Stimulated activated CD4-positive, alpha-beta T cell treated with anti-CD3 and anti-CD28 coated beads, Interleukin-4, amount 100 ng/mL, for 24 hours (primary cell): ENCODE measurements at regions not wholly inside any gene's neighbourhood (a gene's known extent, or its start where the extent isn't known, plus 50 kb on each side); places are given as distances from the start of the nearest gene placed in this dataset.
"Not testable (repeated sequence)": the region's sequence is repeated elsewhere in the genome, so short reads cannot be mapped to it uniquely, and the experiment has no call there.

Source experiments
- DNase-seq: peaks from one replicate; pipeline ENCODE4 v3.0.0-alpha.2; 2020

DNA sequence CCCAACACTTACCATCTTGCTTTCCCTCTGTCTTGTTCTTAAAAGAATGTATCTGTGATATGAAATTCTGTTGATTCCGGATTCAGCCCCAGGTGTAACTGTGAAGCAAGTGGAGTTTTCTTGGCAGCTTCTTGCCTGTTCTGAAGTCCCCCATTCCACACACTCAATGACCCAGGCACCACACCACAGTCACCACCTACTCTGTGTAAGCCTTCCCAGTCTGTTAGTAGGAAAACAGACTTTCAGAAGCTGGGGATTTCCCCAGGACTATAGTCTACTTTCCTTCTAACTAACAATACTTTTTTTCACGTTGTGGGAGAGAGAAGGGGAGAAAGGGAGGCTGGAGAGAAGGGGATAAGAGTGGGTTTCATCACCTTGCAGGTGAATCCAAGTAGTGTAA, 299.1 kb upstream of the PROX1 start:
- DNase-seq = no peak

DNA sequence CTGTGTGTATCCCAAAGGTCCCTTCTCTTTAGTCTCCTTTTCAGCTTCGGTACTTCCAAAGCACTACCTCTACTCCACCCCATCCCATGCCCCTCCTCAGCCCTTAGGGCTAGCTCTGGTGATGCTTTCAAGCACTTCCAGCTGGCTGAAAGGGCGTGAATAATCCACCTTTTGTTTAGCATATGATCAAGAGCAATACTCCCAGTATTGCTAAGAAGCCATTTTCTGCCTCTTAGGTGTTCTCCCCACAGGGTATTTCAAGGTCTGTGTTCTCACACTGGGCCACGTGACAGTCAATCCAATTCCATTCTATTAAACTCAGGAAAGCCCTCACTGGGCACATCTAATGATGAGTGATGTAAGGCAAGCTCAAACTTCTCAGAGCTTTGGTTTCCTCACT, 298.5 kb upstream of the PROX1 start:
- DNase-seq = no peak

DNA sequence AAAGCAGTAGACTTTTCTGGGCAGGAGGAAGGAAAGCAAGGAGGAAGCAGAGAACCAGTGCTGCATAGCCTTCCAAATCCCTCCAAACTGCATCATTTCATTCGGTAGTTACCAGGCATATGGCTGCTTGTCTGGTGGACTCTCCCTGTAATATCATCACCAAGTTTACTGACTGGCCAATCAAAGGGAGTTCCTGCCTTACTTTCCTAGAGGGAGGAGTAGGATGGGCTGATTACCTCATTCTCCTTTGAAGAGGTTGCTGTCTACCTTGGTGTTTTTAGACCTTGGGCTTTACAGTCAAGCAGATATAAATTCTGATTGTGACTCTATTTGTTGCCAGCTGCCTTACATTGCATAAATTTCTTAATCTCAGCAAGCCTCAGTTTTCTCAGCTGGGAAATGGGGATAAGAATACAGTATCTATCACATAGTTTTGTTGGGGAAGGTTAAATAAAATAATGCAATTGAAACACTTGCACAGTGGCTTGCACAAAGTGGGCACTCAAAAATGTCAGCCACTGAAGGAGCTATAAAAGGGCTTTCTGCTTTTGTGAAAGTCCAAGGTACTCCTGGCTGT, 297.3 kb upstream of the PROX1 start:
- no peak for DNase-seq

DNA sequence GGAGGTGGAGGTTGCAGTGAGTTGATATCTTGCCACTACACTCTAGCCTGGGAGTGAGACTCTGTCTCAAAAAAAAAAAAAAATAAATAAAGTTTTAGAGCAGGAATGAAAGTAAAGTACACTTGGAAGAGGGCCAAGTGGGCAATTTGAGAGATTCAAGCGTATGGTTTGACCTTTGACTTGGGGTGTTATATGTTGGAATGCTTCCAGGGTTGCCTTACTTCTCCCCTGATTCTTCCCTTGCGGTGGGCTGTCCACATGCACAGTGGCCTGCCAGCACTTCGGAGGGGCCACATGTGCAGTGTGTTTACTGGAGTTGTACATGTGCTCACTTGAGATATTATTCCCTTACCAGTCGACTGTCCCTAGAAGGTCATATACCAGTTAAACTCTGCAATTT, 295.5 kb upstream of the PROX1 start:
- DNase-seq = no peak

DNA sequence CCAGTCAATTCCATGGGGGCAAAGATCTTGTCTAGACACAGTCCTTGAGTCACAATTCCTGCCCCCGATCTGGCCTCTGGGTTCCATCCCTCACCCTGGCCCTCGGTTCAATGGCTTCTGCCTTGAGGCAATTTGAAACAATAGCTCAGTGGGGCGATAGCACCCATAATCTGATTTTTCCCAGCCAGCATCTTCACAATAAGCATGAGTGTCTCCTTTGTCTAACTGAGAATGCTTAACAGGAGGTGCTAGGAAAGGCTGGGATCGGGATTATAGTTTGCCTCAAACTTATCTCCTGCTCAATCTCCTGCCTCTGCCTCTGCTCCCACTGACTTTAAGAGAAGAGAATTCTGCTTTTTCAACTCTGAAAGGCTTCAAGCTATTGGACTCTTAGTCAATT, 293.9 kb upstream of the PROX1 start:
- no peak for DNase-seq

DNA sequence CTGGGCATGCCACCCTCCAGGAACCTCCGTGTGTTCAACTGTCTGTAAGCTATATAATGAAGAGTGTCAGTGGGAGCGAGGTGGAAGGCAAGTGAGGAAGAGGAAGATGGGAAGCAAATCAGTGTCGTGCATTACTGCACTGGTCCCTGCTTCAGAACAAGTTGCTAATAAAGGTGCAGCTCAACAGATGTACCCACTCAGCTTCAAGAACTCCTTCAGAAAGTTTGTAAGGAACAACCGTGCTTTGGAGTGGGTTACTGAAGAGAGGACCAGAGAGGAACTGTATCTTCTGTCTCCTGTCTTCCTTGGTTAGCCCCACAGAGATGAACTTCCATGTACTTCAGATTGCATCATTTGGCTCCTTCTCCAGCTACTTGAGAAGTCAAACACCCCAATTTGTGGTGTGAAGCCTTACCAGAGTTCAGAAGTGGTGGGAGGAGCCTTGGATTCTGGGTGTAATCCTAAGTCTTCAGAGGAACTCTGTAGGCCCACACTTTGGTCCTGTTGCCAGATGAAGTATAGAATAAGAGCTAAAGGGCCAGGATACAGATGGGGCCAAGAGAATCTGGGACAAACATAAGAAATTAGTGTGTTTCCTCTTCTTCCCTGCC, 290.5 kb upstream of the PROX1 start:
- DNase-seq = no peak

DNA sequence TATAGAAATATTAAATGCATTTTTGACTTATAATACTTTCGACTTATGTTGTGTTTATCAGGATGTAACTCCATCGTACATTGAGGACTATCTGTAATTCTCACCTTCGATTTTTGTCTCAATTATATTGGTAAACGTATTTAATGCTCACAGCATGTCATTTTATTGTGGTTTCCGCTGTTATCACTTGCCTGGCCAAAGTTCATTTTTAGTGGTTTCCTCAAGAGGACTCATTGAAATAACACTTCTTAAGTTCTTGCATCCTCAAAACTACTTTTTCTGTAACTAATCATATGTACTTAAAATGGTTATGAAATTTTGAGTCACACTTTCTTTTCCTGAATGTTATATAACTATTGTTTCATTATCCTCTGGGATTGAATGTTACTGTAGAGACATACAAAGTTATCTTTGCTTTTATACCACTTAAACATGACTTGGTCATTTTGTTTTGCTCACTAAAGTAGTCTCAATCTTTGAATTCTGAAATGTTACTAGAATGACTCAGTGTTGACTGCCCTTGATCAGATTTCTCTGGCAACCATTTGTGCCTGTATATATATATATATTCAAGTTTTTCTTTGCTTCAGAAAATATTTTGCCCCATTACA, 289.6 kb upstream of the PROX1 start:
- no peak for DNase-seq

DNA sequence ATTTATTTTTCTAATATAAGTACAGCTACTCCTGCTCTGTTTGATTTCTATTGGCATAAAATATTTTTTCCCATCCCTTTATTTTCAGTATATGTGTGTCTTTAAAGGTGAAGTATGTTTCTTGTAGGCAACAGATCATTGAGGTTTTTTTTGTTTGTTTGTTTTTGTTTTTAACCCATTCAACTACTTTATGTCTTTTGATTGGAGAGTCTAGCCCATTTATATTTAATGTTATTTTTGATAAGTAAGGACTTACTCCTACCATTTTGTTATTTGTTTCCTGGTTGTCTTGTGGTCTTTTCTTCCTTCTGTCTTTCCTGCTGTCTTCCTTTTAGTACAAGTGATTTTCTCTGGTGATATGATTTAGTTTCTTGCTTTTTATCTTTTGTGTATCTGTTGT, 285.1 kb upstream of the PROX1 start:
- no peak for DNase-seq

DNA sequence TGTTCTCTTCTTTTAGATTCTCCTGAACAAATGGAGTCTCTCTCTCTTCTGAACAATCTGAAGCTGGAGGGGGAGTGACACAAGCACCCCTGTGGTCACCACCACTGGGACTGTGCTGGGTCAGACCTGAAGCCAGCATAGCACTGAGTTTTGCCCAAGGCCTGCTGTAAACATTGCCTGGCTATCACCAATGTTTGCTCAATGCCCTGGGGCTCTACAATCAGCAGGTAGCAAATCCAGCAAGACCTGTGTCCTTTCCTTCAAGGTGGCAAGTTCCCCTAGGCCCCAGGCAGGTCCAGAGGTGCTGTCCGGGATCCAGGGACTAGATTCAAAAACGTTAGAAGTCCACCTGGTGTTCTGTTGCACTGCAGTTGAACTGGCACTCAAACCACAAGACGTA, 282.8 kb upstream of the PROX1 start:
- DNase-seq = no peak

DNA sequence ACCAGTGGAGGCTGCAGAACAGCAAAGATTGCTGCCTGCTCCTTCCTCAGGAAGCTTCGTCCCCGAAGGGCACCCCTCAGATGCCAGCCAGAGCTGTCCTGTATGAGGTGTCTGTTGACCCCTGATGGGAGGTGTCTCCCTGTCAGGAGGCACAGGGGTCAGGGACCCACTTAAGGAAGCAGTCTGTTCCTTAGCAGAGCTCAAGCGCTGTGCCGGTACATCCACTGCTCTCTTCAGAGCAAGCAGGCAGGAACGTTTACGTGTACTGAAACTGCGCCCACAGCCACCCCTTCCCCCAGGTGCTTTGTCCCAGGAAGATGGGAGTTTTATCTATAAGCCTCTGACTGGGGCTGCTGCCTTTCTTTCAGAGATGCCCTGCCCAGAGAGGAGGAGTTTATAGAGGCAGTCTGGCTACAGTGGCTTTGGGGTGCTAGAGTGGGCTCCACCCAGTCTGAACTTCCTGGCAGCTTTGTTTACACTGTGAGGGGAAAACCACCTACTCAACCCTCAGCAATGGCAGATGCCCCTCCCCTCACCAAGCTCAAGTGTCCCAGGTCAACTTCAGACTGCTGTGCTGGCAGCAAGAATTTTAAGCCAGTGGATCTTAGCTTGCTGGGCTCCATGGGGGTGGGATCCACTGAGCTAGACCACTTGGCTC, 275.8 kb upstream of the PROX1 start:
- DNase-seq = not testable (repeated sequence)

DNA sequence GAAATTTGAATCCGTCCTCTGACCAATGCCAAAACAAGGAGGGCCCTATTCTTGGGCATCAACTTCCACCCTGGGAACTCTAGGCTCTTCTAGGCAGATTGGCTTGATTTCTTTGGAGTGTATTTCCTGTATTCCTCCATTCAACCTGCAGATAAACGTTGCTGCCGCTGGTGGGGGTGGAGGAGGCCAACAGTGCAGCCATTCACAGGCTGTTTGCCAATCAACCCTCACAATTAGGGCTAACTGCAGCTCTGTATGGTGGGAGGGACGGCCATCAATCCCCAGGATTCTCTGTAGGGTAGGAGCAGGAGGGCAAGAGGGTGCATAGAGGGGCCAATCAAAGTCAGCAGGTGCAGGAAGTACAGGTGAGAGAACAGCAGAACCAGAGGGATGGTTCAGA, 273.1 kb upstream of the PROX1 start:
- no peak for DNase-seq

DNA sequence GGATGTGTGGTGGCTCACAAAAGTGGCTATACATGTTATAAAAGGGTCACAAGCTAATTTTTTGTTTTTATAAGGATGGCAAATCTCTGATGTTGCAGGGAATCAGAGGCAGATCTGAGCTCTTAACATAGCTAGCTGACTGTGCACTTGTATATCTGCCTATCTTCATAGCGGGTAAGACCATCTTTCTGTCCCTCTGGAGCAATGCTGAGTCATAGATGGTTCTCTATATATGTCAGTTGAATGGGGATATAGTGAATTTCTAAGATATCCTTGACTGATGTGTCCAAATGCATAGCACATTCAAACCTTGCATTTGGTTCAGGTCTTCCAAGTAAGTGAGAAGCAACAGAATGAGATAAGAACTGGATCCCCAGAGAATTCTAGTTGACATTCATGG, 272.6 kb upstream of the PROX1 start:
- DNase-seq = no peak

DNA sequence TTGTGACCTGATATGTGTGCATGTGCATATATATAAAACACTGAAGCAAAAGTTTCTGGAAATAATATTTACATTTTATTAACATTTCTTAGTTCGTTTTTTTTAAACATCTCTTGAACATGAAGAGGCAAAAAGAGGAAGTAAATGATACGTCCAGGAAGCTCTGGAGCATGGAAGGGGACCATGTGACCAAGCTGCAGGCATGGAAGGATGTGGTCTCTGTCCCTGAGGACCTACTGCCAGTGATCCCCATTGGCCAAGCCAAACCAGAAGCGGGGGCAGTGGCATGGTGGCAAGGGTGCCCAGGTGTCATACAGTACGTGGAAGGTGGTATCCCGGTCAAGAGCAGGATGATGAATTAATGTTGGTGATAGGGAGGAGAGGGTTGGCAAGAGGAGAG, 268.3 kb upstream of the PROX1 start:
- no peak for DNase-seq

DNA sequence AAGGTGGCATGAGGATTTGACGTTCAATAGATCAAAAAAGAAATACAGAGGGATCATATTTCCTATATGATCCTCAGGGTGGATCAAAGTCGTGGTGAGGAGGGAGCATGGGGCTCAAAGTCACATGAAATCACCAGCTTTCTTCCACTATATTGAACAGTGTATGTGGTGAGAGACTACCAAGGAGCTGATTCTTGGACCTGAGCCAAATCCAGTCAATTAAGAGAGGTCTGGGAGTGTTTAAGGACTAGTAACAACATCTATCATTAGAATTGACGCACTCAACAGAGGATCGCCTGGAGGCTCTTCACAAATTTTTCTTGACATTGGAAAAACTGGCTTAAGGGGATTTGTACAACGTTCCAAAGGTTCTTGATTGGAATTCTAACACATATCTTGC, 267.7 kb upstream of the PROX1 start:
- DNase-seq = no peak

DNA sequence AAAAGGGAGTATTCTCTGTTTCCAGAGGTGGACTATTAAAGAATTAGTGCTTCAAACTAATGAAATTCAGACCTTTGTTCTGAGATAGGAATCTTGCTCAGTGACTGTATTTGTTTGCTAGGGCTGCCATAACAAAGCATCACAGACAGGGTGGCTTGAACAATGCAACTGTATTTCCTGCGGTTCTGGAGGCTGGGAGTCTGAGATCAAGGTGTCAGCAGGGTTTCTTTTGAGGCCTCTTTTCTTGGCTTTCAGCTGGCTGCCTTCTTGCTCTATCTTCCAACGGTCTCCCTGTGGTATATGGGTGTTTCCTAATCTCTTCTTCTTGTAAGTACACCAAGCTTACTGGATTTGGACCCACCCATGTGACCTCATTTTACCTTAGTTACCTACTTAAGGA, 264.6 kb upstream of the PROX1 start:
- no peak for DNase-seq

DNA sequence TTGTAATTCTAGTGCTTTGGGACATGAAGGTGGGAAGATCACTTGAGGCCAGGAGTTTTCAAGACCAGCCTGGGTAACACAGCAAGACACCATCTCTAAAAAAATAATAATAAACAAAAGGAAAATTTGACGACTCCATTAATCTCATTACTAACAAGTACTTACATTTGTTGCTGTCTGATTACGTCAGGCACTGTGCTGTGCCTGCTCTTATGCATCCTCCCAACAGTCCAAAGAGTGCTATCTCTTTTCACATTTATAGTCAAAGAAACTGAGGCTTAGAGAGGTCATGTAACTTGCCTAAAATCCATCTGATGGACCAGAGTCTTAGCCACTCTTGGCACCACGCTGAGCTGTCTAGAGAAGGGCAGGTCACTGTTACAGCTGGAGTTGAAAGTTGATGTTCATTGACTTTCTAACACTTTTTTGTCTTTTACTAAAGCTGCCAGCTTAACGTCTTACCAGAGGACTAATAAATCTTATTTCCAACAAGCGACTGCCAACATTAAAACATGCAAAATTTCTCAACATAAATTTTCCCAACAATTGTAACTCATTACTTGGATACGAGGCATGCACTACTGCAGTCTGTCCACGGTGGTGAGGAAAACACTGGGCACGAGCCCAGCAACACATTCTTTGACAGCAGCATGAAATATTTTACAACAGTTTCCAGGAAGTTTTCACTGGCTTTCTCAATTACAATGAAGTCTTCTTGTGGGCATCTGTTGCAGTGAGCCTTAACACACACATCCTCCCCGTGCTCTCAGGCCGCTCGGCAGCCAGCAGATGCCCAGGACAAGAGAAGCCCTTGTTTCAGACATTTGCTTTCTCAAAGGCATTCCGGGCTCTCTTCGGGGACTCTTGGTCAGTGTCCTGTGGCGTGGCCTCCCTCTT, 262.9 kb upstream of the PROX1 start:
- DNase-seq = no peak

DNA sequence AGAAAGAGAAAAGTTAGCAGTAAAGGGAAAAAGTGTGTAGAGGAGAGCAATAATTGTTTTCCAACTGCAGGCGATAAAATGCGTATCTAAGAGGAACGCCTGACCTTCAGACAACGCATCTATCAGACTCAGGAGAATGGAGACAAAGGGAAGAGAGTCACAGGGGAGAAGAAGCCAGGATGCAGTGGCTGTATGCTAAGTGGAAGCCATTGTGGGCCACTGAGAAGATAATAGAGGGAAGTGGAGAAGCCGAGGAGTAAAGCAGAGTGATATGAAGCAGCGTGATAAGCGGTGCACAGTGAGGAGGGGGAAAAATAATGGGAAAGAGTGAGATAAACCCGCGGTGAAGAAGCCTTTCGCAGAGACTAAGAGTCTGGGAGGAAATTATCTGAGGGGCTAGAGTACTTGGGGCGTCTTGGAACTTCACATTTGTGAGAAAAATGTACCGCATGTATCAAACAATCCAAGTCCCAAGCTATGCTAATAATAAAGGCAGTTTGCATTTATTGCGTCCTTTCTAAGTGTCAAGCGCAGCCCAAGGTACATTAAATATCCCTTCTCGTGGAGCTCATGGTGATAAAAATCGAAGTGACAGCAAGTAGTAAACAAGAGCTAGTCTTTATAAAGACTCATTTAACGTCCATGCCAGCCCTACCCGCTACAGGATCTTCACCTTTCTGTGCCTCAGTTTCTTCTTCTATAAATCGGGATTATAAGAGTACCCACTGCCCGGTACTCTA, 259.8 kb upstream of the PROX1 start:
- no peak for DNase-seq

DNA sequence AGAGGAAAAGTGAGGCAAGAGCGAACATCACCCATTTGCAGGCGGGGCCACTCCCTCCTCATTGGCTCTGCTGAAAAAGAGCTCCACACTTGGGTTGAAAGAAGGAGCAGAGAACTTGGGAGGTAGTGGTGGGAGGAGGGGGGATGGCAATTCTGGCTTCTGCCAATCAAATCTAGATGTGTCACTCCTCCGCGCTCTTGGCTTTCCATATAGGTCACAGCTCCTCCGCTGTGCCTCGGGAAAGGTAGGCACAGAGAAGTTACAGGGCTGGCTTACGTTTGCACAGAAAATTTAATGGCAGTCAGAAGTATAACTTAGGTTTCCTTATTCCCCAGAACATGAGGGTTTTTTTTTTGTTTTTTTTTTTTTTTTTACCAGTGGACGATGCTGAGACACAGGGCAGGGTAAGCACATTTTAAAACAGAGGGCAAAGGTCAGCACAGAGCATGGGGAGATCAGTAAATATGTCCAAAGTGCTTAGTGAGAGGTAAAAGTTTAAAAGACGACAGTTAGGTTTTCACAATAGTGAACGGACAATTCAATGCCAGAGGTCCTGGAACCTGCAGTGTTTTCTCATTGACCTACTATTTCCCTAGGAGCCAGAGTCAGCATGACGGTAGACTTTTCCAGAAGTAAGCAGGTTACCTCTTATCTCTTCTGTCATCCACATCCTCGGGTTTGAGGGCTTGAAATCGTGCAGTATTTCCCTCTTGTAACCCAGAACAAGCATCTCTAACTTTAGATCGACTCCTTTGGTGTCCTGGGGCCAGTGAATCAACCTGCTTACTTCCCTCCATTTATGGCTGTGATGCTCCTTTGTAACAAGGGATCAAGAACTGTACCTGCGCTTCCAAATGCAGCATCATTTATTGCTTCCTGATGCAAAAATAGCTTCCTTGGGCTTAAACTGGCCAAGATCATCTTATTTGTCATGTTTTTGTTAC, 258.9 kb upstream of the PROX1 start:
- no peak for DNase-seq

DNA sequence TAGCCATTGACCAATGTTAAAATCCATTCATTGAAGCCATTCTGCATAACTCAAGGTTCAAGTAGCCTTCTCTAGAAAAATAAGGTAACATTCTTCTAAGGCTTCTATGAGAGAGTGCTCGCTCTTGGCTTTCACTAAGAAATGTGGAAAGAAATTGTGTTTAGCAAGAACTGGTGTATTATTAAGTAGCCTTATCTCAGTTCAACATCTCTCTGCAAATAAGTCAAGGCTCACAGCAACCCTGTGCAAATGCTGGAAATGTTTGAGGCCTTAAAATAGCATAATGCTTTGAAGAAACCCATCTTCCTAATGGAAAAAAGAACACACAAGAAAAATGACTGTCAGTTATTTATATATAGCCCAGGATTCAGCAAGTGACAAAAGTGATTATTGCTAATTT, 254.1 kb upstream of the PROX1 start:
- no peak for DNase-seq

DNA sequence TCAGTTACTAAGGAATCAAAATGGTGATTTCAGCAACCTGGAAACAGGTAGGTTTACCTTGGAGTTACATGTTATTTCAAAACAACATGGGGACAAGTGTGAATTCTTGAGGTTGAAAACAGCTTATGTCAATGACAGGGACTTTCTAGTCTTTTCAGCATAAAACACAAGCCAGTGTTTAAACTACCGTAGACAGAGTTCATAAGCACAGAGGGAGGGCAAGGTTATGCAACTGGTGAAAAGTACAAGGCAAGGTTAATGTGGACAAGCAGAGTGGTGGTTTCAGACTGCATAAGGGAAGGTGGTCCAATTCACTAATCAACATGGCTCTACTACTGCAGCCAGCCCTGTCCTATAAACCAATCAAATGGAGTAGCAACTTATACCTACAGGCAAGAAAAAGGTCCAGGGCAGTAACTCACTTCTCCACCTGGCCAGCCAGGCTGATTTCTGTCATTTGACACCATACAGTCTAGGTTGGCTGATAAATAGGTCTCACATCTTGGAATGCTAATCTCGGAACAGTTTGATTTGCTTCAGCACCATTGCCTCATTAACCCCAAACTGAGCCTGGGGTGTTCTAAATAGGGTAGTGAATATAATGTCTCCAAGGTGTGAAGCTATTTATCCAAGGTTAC, 250.3 kb upstream of the PROX1 start:
- no peak for DNase-seq

DNA sequence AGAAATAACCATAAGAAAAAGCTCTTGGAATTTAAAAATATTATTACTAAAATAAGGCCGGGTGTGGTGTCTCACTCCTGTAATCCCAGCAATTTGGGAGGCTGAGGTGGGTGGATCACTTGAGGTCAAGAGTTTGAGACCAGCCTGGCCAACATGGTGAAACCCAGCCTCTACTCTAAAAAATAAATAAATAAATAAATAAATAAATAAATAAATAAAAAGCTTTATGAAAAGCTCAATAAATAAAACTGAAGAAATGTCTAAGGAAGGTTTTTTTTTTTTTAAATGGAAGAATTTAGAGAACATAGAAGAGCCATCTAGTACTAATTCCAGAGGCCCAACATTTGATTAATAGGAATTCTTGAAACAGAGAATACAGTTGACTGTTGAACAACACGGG, 249.1 kb upstream of the PROX1 start:
- DNase-seq = no peak
